Spinal cord (tissue), 9 donors: ENCODE measurements at regions not wholly inside any gene's neighbourhood (a gene's known extent, or its start where the extent isn't known, plus 50 kb on each side); places are given as distances from the start of the nearest gene placed in this dataset.

Experiments
- DNase-seq, 6 donors: peaks; one replicate each; pipeline versions ENCODE4 v3.0.0 to v3.0.0-alpha.2; 2013 to 2015; ENCODE audit warnings: low spot score in 6 of 6, low read depth in 4 of 6
- H3K27ac ChIP-seq: one replicate; pipeline ENCODE4 v1.5.1; 2013; ENCODE audit warnings: low read depth, low read length, control low read depth
- H3K27me3 ChIP-seq: one replicate; pipeline ENCODE4 v1.6.1; 2013; ENCODE audit warnings: low read length; ENCODE audit not compliant: control insufficient read depth, insufficient read depth
- H3K36me3 ChIP-seq: one replicate; pipeline ENCODE4 v1.6.1; 2013; ENCODE audit warnings: low read length; ENCODE audit not compliant: control insufficient read depth, insufficient read depth
- H3K4me1 ChIP-seq: one replicate; pipeline ENCODE4 v1.6.1; 2013; ENCODE audit warnings: low read length; ENCODE audit not compliant: control insufficient read depth, insufficient read depth
- H3K4me3 ChIP-seq: one replicate; pipeline ENCODE4 v1.5.1; 2013; ENCODE audit warnings: low read depth, low read length, control low read depth
- H3K9me3 ChIP-seq: one replicate; pipeline ENCODE4 v1.6.1; 2013; ENCODE audit warnings: low read length; ENCODE audit not compliant: control insufficient read depth, insufficient read depth
- WGBS: methylation state at CpG from one replicate; pipeline ENCODE4 v1.1.5; 2013; ENCODE audit warnings: missing lambda C conversion rate; ENCODE audit not compliant: insufficient coverage; 5-methylcytosine and 5-hydroxymethylcytosine counted together
- donor health status: healthy.

DNA sequence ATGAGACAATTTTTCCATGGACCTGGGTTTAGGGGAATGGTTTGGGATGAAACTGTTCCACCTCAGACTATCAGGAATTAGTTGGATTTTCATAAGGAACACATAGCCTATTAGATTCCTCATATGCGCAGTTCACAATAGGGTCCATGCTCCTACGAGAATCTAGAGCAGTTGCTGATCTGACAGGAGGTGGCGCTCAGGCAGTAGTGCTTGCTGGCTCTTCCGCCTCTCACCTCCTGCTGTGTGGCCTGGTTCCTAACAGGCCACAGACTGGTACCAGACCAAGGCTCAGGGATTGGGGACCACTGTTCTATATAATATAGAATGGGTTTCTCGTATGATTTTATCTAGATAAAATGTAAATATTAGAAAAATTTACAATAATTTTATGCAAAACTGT is 338.7 kb downstream of the CPS1 start:
- Histone ChIP-seq H3K4me1 (no peaks in the 10 kb centered on the region), H3K27me3 (no peaks in the 10 kb centered on the region), H3K27ac (no peak overlapping the region), H3K4me3 (no peak overlapping the region), H3K9me3 (no peaks in the 10 kb centered on the region), H3K36me3 (no peaks in the 10 kb centered on the region)
- no peak for DNase-seq
- 83% methylated on average over 3 of the region's 5 CpGs for WGBS

DNA sequence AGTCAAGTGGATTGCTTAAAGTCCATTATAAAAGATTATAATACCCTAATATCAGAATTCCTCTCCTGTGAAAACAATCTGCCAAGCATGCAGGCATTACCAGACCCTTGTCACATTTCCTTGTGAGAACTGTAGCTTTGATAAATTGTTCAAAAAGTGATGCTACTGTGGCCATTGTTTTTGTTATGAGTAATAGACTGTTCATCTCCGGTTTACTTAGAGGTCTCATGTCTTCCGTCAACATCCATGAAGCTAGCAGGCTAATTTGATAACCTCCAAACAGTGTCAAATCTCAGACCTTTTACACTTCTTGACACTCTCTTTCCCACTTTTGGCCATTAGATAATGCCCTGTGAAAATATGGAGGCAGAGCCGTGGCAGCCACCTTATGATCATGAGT is 342.7 kb downstream of the CPS1 start:
- Histone ChIP-seq H3K27me3 (no peaks in the 10 kb centered on the region), H3K27ac (no peak overlapping the region), H3K36me3 (no peaks in the 10 kb centered on the region), H3K4me1 (no peaks in the 10 kb centered on the region), H3K9me3 (no peaks in the 10 kb centered on the region), H3K4me3 (no peak overlapping the region)
- no CpG with 5 or more reads among the region's 3 CpGs for WGBS
- no peak for DNase-seq

DNA sequence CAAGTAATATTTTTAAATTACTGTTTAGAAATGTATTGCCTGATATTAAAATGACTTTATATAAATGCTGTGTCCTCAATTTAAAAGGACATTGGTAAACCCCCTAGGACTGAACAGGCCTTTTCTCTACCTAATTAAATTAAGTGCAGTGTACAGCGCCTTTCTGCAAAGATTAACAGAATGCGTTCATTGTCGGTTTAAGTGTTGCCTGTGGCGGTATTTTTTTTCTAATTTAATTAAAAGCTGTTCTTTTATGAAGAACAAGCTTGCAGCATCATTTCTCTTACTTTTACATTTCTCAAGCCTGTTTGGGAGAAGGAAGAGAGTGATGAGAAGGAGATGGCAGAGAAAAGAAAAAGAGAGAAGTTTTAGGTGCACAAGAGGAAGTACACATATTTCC is 344.9 kb downstream of the CPS1 start:
- no peaks in the 10 kb centered on the region for H3K4me1 ChIP-seq
- H3K4me3 ChIP-seq, result no peak overlapping the region
- H3K27ac ChIP-seq, result no peak overlapping the region
- no peaks in the 10 kb centered on the region for H3K36me3 ChIP-seq
- no peaks in the 10 kb centered on the region for H3K27me3 ChIP-seq
- peak in 1 of 6 donors; percentile 53 for DNase-seq
- H3K9me3 ChIP-seq, result no peaks in the 10 kb centered on the region
- no CpG with 5 or more reads among the region's 4 CpGs for WGBS

DNA sequence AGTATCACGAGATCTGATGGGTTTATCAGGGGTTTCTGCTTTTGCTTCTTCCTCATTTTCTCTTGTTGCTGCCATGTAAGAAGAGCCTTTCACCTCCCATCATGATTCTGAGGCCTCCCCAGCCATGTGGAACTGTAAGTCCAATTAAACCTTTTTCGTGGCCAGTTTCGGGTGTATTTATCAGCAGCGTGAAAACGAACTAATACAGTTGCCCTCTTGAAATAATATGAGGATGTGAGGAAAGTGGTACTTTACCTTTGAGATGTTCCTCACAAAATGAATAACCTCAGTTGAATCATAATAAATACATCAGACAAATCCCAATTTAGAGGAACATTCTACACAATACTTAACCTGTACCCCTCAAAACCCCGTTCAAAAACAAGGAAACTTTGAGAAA is 356.4 kb downstream of the CPS1 start:
- no peaks in the 10 kb centered on the region for H3K27me3 ChIP-seq
- H3K27ac ChIP-seq, result no peak overlapping the region
- no peaks in the 10 kb centered on the region for H3K4me1 ChIP-seq
- no peak for DNase-seq
- H3K36me3 ChIP-seq, result no peaks in the 10 kb centered on the region
- no peaks in the 10 kb centered on the region for H3K9me3 ChIP-seq
- H3K4me3 ChIP-seq, result no peak overlapping the region
- no CpG with 5 or more reads among the region's 6 CpGs for WGBS

DNA sequence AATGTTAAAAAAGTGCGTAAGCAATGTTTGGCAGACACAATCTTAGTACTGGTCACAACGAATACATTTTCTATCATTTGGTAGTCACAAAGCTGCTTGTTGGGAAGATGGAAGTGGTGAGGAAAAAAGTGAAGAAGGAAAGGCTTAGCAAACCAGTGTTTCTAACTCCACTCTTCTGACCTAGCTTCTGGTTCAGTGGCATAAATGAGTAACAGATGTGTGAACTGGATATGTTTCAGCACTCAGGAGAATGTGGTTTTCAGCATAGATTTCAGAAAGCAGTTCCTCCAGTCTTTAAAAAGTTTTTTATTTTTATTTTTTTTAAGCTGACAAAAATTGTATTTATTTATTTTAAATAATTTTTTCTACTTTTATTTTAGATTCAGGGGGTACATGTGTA is 357.1 kb downstream of the CPS1 start:
- no CpG with 5 or more reads among the region's 2 CpGs for WGBS
- no peaks in the 10 kb centered on the region for H3K27me3 ChIP-seq
- H3K4me1 ChIP-seq, result no peaks in the 10 kb centered on the region
- DNase-seq, result no peak
- H3K9me3 ChIP-seq, result no peaks in the 10 kb centered on the region
- no peak overlapping the region for H3K4me3 ChIP-seq
- H3K27ac ChIP-seq, result no peak overlapping the region
- no peaks in the 10 kb centered on the region for H3K36me3 ChIP-seq

DNA sequence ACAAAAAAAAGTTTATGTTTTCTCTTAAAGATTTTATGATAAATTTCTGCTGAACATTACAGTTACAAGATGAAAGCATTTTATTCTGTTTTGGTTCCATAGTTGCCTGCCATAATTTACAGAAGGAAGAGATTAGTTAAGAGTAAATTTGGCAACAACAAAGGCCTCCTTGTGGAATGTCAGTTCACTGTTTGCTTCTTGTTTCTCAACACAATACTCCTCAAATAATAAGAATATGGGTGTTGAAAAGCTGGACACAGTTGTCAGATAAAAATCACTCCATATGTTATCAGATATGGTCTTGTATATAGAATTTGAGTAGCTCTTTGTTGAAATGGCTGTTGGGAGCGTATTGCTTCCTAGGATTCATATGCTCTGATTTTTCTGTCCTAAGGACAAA is 359.5 kb downstream of the CPS1 start:
- no CpG with 5 or more reads among the region's 1 CpG for WGBS

DNA sequence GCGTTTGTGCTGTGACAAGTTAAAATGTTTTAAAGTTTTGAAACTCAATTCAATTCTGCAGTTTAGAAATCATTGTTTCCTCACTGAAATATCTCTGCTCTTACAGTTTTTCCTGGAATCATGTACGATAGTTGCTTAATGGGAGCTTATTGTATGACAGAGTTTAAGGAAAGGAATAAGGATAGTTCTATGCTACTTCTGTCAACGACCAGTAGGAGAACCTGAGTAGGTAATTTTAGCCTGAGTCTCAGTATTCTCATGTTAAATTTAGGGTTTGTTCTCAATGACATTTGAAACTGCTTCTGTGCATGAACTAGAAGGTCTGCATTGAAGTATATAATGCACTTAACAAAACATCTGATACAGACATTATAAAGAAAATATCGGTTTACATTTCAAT is 361.1 kb downstream of the CPS1 start:
- H3K4me1 ChIP-seq, result no peaks in the 10 kb centered on the region

More for the DNA sequence above, 359.5 kb downstream of the CPS1 start:
- Histone ChIP-seq H3K27ac (no peak overlapping the region), H3K4me3 (no peak overlapping the region), H3K36me3 (no peaks in the 10 kb centered on the region), H3K27me3 (no peaks in the 10 kb centered on the region), H3K9me3 (no peaks in the 10 kb centered on the region), H3K4me1 (no peaks in the 10 kb centered on the region)
- no peak for DNase-seq

DNA sequence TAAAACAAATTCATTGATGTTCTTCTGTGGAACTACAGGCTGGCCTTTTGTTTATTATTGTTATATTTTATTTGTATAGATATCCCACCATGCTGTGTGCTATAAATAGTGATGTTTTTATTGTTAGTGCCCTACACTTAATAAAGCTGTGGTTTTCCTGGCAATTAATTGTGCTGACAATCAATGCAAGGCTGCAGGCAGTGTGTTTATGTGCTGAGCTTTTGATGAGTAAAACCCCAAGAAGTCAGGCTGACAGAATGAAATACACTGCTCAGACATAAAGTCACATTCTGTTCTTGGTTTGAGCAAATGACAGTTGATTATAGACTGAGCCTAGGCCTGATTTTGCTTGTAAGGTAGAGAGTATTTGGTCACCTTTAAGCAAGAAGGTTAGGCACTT is 362.7 kb downstream of the CPS1 start:
- H3K27me3 ChIP-seq, result no peaks in the 10 kb centered on the region
- H3K27ac ChIP-seq, result no peak overlapping the region

More for the DNA sequence above, 361.1 kb downstream of the CPS1 start:
- Histone ChIP-seq H3K9me3 (no peaks in the 10 kb centered on the region), H3K27me3 (no peaks in the 10 kb centered on the region), H3K27ac (no peak overlapping the region), H3K36me3 (no peaks in the 10 kb centered on the region), H3K4me3 (no peak overlapping the region)
- DNase-seq, result no peak
- 20% methylated on average over 1 of the region's 4 CpGs for WGBS

DNA sequence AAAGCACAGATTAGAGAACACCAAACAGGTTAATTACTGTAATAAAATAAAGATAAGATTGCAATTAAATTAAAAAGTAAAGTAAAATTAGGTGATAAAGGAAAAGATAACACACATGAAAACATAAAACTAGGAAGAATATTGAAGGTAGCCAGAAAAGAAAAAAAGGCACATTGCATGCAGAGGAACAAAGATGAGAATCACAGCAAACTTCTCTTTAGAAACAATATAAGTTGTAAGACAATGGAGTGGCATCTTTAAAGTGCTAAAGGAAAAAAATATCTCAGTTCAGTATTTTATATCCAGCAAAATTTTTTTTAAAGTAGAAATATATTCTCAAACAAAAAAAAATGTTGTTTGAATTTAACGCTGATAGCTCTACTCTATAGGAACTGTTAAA is 366.0 kb downstream of the CPS1 start:
- no peak for DNase-seq
- WGBS, result no CpG with 5 or more reads among the region's 1 CpG
- no peak overlapping the region for H3K27ac ChIP-seq
- H3K4me1 ChIP-seq, result no peaks in the 10 kb centered on the region
- H3K4me3 ChIP-seq, result no peak overlapping the region
- no peaks in the 10 kb centered on the region for H3K9me3 ChIP-seq
- H3K27me3 ChIP-seq, result no peaks in the 10 kb centered on the region
- H3K36me3 ChIP-seq, result no peaks in the 10 kb centered on the region

More for the DNA sequence above, 362.7 kb downstream of the CPS1 start:
- Histone ChIP-seq H3K9me3 (no peaks in the 10 kb centered on the region), H3K36me3 (no peaks in the 10 kb centered on the region), H3K4me3 (no peak overlapping the region), H3K4me1 (no peaks in the 10 kb centered on the region)
- DNase-seq, result peak in 1 of 6 donors; percentile 68

DNA sequence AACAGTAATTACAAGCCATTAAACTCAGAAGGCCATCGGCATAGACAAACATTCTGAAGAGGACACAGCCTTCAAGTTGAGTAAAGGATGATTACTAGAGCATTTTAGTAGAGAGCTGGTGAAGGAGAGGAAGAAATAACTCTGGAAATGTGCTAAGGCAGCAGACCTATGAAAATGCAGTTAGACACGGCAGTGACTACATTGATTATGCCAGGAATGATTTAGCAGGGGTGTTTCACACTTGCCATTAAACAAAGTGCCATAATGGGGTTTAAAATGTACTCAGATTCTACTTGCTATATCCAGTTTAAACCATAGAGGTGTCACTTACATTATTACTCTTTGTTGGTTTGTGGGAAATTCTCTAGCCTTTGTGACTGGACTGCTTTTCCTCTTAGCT is 372.3 kb downstream of the CPS1 start:
- WGBS, result 26% methylated on average over 2 of the region's 2 CpGs

More for the DNA sequence above, 372.3 kb downstream of the CPS1 start:
- H3K27ac ChIP-seq, result no peak overlapping the region
- H3K9me3 ChIP-seq, result no peaks in the 10 kb centered on the region
- DNase-seq, result peak in 2 of 6 donors; percentile 3 to 65
- H3K27me3 ChIP-seq, result no peaks in the 10 kb centered on the region
- no peaks in the 10 kb centered on the region for H3K36me3 ChIP-seq
- H3K4me1 ChIP-seq, result no peaks in the 10 kb centered on the region
- no peak overlapping the region for H3K4me3 ChIP-seq
